Vagina (tissue), 2 donors: ENCODE measurements at regions not wholly inside any gene's neighbourhood (a gene's known extent, or its start where the extent isn't known, plus 50 kb on each side); places are given as distances from the start of the nearest gene placed in this dataset.

Experiments
- DNase-seq, 2 donors: peaks; one replicate each; pipeline ENCODE4 v3.0.0-alpha.2; 2017; ENCODE audit errors: extremely low spot score in 2 of 2
- H3K27ac ChIP-seq: fragments of 200-600 bp; sonication (generic); one replicate; pipeline ENCODE4 v1.5.1; 2019
- H3K27me3 ChIP-seq: fragments of 200-600 bp; sonication (generic); one replicate; pipeline ENCODE4 v1.5.1; 2019
- H3K36me3 ChIP-seq, 2 donors: fragments of 200-600 bp; sonication (generic); one replicate each; pipeline ENCODE4 v1.5.1; 2017 to 2019
- H3K4me1 ChIP-seq: fragments of 200-600 bp; sonication (generic); one replicate; pipeline ENCODE4 v1.5.1; 2019
- H3K4me3 ChIP-seq, 2 donors: fragments of 200-600 bp; sonication (generic); 1 replicate in 1 of 2; 2 replicates in 1 of 2; pipeline ENCODE4 v1.5.1; 2016 to 2019
- H3K9me3 ChIP-seq: fragments of 200-600 bp; sonication (generic); one replicate; pipeline ENCODE4 v1.5.1; 2019
- POLR2A ChIP-seq, 2 donors: fragments of 450-650 bp; IDR thresholded peaks; one replicate each; pipeline ENCODE4 v1.6.1; 2017; ENCODE audit warnings: antibody characterized with exemption in 2 of 2, mild to moderate bottlenecking in 2 of 2, moderate library complexity in 2 of 2
- POLR2AphosphoS5 ChIP-seq, 2 donors: sonication (generic); formaldehyde crosslinking; IDR thresholded peaks; one replicate each; pipeline ENCODE4 v1.9.0; 2017; ENCODE audit warnings: antibody characterized with exemption in 2 of 2, mild to moderate bottlenecking in 2 of 2, low read depth in 1 of 2; ENCODE audit not compliant: insufficient read depth in 1 of 2
- intact Hi-C: fragments of 100-400 bp; cut with DNase I; formaldehyde crosslinking; loops from one replicate; pipeline ENCODE4 v1.15.1; 2023
- TF ChIP-seq, protein P1 (sequence below), 3 experiments: fragments of 450-650 bp in 2 of 3; fragments of 200-600 bp in 1 of 3; sonication (generic) in 1 of 3; IDR thresholded peaks; one replicate each; pipeline ENCODE4 v1.5.1; 2017 to 2019; ENCODE audit warnings: antibody characterized with exemption in 3 of 3, mild to moderate bottlenecking in 2 of 3, moderate library complexity in 2 of 3

DNA sequence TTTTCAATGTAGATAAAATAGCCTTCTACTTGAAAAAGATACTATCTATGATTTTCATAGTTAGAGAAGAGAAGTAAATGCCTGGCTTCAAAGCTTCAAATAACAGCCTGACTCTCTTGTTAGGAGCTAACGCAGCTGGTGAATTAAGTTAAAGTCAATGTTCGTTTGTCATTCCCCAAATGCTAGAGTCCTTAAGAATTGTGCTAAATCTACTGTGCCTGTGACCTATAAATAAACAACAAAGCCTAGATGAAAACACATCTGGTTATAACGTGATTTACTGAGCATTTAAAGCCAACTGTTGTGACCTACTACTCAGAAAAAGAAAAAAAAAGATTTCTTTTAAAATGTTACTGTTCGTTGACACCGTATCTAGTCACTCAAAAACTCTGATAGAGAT is 134.7 kb downstream of the POLR1F start:
- Histone ChIP-seq H3K4me3 (no peak overlapping the region), H3K9me3 (no peaks in the 10 kb centered on the region), H3K27ac (no peak overlapping the region), H3K27me3 (no peaks in the 10 kb centered on the region), H3K36me3 (no peaks in the 10 kb centered on the region), H3K4me1 (no peaks in the 10 kb centered on the region)
- no peak for DNase-seq
- intact Hi-C loops, result no loop called here
- TF ChIP-seq POLR2A (IDR thresholded peaks at IDR 0.05) (no peak), POLR2AphosphoS5 (IDR thresholded peaks at IDR 0.05; ENCODE audit: insufficient read depth in 1 of 2, low read depth in 1 of 2) (no peak)
- TF ChIP-seq, protein P1, sequence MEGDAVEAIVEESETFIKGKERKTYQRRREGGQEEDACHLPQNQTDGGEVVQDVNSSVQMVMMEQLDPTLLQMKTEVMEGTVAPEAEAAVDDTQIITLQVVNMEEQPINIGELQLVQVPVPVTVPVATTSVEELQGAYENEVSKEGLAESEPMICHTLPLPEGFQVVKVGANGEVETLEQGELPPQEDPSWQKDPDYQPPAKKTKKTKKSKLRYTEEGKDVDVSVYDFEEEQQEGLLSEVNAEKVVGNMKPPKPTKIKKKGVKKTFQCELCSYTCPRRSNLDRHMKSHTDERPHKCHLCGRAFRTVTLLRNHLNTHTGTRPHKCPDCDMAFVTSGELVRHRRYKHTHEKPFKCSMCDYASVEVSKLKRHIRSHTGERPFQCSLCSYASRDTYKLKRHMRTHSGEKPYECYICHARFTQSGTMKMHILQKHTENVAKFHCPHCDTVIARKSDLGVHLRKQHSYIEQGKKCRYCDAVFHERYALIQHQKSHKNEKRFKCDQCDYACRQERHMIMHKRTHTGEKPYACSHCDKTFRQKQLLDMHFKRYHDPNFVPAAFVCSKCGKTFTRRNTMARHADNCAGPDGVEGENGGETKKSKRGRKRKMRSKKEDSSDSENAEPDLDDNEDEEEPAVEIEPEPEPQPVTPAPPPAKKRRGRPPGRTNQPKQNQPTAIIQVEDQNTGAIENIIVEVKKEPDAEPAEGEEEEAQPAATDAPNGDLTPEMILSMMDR (IDR thresholded peaks at IDR 0.05), result no peak

DNA sequence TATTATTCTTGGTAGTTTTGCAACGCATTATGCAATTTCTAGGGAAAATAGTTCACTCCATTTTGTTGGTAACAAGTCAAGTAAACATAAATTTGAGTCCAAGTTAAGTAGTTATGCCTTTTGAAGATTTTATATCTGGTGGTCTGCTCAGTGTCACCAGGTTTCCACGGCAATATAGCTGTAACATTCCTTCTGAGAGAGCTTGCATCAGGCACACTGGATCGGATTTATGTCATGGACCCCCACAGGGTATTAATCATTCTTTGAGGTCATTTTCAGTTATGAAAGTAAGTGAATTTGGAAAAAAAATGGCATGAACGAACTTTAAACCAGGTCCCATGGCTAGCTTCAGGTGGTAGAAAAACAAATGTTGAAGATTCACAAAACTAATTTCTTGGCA is 136.3 kb downstream of the POLR1F start:
- no peak for DNase-seq
- Histone ChIP-seq H3K9me3 (no peaks in the 10 kb centered on the region), H3K27ac (no peak overlapping the region), H3K36me3 (no peaks in the 10 kb centered on the region), H3K4me1 (no peaks in the 10 kb centered on the region), H3K4me3 (no peak overlapping the region), H3K27me3 (no peaks in the 10 kb centered on the region)
- TF ChIP-seq POLR2A (IDR thresholded peaks at IDR 0.05) (no peak), POLR2AphosphoS5 (IDR thresholded peaks at IDR 0.05; ENCODE audit: insufficient read depth in 1 of 2, low read depth in 1 of 2) (no peak)
- TF ChIP-seq, protein P1 (IDR thresholded peaks at IDR 0.05), result no peak
- intact Hi-C loops, result no loop called here

DNA sequence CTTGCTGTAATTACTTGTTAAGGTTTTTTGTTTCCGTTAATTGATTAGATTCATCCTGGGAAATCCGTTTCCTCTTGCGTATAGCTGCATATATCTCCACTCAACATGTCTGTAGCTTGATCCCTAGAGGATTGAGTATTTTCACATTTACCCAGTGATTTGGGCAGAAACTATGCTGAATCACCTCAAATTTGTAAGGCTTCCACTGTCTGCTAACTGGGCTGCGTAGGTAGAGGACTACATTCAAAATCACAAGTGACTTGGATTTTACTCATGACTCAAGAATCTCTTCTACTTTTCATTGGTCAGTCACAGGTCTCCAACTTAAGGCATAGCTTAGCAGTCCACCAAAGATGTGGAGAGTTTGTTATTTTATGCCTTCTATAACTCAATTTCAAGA is 141.8 kb downstream of the POLR1F start:
- TF ChIP-seq POLR2AphosphoS5 (IDR thresholded peaks at IDR 0.05; ENCODE audit: insufficient read depth in 1 of 2, low read depth in 1 of 2), result no peak
- TF ChIP-seq POLR2A (IDR thresholded peaks at IDR 0.05), result no peak
- TF ChIP-seq, protein P1 (IDR thresholded peaks at IDR 0.05), result no peak
- Histone ChIP-seq H3K27ac (no peak overlapping the region), H3K27me3 (no peaks in the 10 kb centered on the region), H3K9me3 (no peaks in the 10 kb centered on the region), H3K4me3 (no peak overlapping the region), H3K4me1 (no peaks in the 10 kb centered on the region), H3K36me3 (no peaks in the 10 kb centered on the region)
- no peak for DNase-seq
- intact Hi-C loops, result no loop called here

DNA sequence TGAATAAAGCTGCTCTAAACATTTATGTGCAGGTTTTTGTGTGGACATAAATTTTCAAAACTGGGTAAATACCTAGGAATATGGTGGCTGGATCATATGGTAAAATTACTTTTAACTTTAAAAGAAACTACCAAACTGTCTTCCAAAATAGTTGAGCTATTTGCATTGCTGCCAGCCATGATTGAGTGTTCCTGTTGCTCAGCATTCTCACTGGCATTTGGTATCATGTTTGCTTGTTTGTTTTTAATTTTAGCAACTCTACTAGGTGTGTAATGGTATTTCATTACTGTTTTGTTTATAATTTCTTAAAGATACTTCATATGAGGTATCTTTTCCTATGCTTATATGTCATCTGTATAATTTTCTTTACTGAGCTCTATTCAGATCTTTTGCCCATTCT is 143.2 kb downstream of the POLR1F start:
- no peaks in the 10 kb centered on the region for H3K27me3 ChIP-seq
- H3K4me3 ChIP-seq, result no peak overlapping the region
- TF ChIP-seq, protein P1 (IDR thresholded peaks at IDR 0.05), result no peak
- TF ChIP-seq POLR2AphosphoS5 (IDR thresholded peaks at IDR 0.05; ENCODE audit: insufficient read depth in 1 of 2, low read depth in 1 of 2) (no peak), POLR2A (IDR thresholded peaks at IDR 0.05) (no peak)
- H3K27ac ChIP-seq, result no peak overlapping the region
- intact Hi-C loops, result no loop called here
- no peaks in the 10 kb centered on the region for H3K4me1 ChIP-seq
- no peaks in the 10 kb centered on the region for H3K36me3 ChIP-seq
- no peaks in the 10 kb centered on the region for H3K9me3 ChIP-seq
- DNase-seq, result no peak

DNA sequence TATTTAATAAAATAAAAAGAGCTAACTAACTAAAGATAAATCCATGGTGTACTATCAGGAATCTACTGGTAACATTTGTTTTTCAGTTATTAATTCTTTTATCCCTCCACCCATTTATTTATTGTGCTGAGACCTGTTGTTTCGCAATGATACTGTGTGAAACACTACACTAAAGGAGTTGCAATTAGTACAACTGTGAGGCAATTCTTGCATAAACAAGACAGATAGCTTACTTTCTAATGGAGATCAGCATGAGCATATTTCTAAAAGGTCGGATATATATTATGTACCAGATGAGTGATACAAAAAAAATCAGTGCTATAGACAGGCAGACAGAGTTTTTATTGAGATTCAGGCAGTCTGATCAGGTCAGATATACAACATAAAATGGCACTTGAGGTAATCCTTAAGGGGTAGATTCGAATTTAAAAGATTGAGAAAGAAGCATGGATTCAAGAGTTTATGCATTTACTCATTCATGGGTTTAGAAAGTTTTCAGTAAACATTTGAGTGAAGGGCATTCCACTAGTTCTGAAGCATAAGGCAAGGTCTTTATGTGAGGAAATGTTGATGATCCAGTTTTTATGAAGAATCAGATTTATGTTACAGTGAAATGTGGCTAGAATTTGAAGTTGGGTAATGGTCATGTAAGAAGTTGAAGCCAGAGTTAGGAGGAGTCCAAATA is 147.6 kb downstream of the POLR1F start:
- Histone ChIP-seq H3K4me1 (no peaks in the 10 kb centered on the region), H3K4me3 (no peak overlapping the region), H3K27ac (no peak overlapping the region), H3K36me3 (no peaks in the 10 kb centered on the region), H3K27me3 (no peaks in the 10 kb centered on the region), H3K9me3 (no peaks in the 10 kb centered on the region)
- no peak for DNase-seq
- TF ChIP-seq POLR2AphosphoS5 (IDR thresholded peaks at IDR 0.05; ENCODE audit: insufficient read depth in 1 of 2, low read depth in 1 of 2) (no peak), POLR2A (IDR thresholded peaks at IDR 0.05) (no peak)
- TF ChIP-seq, protein P1 (IDR thresholded peaks at IDR 0.05), result no peak
- intact Hi-C loops, result no loop called here
